ENCODE measurements at regions not wholly inside any gene's neighbourhood (a gene's known extent, or its start where the extent isn't known, plus 50 kb on each side); places are given as distances from the start of the nearest gene placed in this dataset.

DNA sequence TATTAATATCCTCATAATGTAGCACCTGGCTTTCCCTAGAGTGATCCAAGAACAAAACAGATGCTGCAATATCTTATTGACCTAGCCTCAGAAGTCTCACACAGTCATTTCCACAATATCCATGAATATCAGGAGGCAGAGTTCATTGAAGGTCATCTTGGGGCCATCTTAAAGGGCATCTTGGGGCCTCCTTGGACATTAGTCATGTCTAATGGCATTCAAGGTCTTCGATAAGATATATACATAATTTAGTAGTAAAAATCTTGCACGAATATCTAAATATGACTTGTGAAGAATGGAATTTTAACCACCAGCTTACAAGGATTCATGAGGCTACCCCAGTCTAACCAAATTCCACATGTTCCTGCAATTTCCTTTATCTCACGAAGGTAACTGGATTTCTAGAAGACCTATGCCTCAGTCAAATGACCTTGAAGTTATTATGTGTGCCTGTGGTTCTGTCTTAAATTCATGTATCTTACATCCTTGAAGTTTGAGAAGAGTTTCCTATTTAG is 163.6 kb upstream of the SPEF2 start:
- no peak for TF ChIP-seq CTCF (IDR thresholded peaks at IDR 0.05)
- TF ChIP-seq POLR2A (IDR thresholded peaks at IDR 0.05), result no peak
